IPS DF 4.7 (cell line): ENCODE measurements at regions not wholly inside any gene's neighbourhood (a gene's known extent, or its start where the extent isn't known, plus 50 kb on each side); places are given as distances from the start of the nearest gene placed in this dataset.

Source experiments
- DNase-seq: peaks from one replicate; pipeline ENCODE4 v3.0.0-alpha.2; 2013; ENCODE audit warnings: low spot score; ENCODE audit errors: extremely low read depth

DNA sequence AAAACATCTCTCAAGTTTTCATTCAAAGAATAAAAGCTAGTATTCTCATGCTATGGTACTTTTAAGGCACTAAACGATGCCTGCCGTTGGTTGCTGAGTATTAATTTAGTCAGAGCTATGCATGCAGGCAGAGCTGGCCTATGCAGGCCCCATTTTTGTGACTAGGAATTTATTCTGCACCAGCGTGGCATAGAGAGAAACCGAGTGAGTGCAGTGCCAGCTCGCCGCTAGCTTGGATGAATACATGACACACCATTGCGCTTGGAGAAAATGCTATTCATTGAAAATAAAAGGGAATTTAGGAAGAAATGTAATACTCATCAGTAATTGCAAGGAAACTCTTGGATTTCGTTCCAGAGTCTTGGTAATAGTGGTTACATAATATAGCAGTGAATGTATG, 231.6 kb upstream of the RBFOX1 start:
- no peak for DNase-seq

DNA sequence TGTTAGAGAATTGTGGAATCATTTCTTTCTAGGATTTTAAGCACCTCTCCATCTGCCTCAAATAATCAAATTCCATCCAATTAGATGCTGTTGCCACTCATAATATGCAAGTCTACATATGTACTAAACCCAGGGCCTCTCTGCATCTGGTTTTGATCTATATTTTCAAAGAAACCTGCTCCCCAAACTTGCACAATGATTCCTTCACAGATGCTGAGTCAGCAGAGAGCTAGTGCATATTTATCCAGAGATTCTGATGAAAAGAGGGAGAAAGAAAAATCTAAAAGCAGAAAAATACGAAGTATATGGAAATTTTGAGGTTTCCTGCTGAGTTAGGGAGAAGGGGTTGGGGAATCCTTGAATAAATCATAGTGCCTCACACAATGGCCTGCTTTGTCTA, 235.1 kb upstream of the RBFOX1 start:
- DNase-seq = no peak

DNA sequence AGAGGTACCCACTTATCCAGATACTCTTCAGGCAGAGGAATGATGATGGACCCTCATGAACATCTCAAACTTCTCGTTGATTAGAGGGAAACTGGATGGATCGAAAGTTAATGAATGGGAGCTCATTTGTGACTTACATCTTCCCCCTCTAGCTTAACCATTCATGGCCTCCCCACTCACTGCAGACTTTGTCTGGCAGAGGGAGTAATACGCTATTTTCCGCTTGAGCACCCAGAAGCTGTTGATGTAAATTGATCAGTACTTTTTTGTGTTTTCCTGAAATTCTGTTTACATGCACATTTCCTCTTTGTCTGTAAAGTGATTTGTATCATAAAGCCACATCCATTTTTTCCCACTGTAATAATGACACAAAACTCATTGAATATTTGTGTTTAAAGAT, 239.1 kb upstream of the RBFOX1 start:
- DNase-seq = no peak

DNA sequence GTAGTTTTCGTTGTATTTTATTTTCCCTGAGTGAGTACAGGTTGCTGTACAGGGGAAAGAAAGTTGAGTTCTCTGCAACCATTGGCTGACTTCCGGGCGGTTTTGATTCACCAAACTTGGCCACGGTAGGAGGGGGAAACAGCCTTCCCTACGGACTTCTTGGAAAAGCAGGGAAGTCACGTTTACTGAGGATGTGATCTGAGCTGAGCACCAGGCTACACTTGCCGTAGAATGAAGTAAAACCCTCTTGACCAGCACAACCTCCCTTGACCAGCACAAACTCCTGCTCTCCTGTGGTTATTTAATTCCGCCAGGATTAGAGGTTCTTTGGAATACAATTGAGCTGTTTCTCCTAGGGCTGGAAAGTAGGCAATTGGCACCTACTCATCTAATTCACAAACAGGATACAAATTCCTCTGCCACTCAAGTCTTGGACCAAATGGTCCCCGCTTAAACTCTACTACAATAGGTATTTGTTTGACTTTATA, 242.0 kb upstream of the RBFOX1 start:
- no peak for DNase-seq

DNA sequence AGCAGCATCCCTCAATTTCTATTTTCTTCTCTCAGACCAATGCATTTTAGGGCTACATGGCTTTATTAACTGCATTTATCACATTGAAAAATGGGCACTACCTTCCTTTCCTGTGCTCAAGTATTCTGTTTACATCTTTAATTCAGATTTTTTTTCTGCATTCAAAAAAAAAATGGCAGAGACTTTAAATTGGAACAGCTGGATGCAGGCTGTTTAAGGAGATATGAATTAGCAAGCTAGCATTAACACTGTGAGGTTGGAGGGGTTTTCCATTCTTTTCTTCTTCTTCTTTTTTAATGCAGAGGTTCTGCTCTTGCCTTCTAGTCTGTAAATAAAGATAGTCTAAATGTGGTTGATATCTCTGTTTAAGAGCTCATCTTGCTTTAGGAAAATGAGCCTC, 242.9 kb upstream of the RBFOX1 start:
- DNase-seq = no peak

DNA sequence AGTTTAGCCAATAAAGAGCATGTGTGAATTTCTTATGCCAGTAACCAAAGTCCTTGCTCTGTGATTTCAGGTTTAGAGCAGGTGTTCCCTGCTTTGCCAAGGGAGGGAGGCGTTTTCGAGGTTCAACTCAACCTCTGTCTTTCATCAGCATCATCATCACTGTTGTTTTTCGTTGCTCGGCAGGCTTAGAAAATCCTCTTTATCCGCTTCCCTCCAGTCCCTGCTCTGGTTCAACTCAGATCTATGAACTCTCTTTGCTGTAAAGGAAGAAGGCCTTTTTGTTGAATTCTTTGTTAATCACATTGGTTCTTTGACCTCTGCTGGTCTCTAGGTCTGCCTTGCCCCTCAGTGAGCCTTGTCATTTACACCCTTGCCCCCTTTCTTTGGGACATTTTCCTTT, 243.9 kb upstream of the RBFOX1 start:
- no peak for DNase-seq

DNA sequence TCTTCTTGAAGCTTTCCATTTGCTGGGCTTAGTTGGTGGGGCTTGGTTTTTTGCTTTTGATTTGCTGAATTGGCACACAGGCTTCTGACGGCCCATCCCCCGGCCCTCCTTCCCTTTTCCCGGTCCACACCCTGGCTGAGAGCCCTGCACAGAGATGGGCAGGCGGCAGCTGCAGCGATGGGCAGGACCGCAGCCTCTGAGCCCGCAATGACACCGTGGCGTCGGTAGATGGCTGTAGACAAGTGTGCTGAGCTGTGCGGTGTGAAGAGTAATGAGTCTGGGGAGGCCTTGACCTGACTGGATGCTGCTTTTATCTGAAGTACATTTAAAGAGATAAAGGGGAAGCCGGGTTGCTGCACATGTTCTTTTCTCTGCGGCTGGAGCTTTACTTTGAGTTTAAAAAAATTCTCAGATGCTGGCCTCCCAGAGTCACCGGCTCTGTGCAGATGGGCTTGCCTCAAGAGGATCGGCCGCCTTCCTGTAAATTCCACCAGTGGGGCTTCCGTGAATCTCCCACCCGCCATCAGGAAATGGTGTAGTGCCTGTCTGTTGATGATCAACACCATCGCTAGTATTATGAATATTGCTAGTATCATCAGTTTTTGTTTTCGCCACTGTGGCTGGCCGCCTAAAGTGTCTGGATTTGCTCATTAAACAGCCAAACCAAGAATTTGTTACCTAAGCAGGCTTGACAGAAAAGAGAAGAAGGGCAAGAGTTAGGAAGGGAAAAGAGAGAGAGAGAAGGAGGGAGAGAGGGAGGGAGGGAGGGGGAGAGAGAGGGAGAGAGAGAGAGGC, 245.6 kb upstream of the RBFOX1 start:
- no peak for DNase-seq

DNA sequence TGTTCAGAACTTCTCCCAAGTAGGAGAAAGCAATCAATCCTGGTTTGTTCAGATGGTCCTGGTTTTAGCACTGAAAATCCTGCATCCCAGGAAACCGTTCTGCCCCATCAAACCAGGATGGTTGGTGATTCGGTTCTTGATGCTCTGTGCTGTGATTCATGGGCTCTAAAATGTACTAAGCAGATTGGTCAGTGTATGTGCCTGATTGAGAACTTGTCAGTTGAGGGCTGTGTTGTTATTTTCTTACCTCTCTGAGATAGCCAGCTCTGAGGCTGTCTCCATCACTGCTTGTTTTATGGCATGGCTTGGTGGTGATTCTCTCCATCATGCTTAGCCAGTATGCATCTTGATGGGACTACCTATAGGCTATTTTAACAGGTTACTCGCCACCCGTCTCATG, 246.9 kb upstream of the RBFOX1 start:
- DNase-seq = no peak

DNA sequence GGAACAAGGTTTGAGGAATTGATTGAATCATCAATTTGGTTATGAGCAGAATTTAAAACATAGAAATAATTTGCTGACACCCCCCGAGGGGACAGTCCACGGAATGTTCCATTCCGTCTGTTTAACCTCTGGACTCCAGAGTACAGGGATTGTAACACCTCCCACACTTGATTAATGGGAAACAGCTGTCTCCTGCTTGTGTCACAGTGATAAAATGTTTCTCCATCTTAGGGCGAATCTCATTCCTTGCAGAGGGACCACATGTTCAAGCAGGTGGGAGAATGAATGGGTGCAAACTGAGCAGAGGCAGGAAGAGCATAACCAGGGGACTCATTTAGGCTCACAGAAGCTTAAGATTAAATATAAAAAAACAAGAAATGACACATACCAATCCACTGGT, 249.5 kb upstream of the RBFOX1 start:
- no peak for DNase-seq

DNA sequence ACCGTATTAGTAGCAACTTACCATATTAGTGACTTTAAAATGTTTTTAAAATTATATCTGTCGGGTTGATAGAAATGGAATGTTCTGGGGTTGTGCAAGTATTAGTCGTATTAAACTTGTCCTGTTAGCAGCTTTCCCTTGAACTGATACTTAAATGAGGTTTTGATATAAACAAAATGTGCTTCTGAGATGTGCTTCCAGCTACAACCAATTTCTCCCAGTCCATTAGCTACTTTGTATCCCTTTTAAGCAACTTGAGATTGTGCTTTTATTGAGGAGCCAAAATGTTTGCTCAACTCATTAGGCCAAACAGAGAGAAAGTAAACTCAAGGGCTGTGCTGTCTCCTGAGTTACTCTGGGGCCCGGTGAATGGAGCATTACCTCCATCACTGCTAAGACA, 255.0 kb upstream of the RBFOX1 start:
- no peak for DNase-seq

DNA sequence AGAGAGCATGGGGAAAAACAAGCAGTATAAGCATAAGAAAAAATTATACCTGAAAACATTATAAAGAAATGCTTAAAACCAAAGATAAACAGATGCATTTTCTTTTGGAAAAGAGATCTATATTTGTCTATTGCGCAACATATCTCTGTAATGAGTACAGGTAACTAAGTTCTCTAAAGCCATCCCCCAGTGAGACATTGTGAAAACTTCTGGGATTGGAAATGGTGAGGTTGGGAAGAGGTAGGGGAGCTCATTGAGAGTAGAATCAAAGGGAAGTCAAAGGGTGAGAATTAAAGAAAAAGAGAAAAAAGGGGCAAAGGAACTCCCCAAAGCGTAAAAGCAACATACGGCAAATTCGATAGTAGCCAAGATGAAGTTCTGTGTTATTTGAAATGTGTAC, 257.9 kb upstream of the RBFOX1 start:
- no peak for DNase-seq

DNA sequence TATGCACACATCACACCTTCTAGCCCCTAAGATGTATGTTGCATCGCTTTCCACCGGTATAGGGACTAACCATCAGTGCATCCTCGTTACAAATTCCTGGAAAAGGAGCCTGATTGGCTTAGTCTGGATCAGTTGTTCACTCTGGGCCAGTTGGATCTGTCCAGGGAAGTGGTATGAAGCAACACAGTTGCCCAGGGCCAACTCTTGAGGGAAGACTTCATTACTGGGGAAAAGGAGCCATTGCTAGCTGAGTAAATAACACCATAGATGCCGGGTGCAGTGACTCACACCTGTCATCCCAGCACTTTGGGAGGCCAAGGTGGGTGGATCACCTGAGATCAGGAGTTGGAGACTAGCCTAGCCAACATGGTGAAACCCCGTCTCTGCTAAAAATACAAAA, 275.2 kb upstream of the RBFOX1 start:
- no peak for DNase-seq

DNA sequence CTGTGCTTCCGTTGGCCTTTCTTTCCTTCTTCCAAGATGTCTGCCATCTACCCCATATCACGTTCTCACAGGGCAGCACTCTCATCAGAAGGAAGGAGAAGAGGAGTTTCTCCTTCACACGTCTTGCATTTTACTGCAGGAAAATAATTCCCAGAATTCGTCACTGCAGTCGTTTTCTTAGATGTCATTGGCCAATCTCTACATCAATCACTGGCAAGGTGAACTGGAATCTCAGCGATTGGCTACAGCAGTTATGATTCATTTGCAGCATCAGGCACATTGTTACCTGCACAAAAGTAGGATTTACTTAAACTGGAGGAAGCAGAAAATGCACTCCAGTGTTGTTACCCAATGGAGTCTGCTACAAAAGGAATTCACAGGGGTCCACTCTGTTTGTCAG, 277.2 kb upstream of the RBFOX1 start:
- DNase-seq = no peak

DNA sequence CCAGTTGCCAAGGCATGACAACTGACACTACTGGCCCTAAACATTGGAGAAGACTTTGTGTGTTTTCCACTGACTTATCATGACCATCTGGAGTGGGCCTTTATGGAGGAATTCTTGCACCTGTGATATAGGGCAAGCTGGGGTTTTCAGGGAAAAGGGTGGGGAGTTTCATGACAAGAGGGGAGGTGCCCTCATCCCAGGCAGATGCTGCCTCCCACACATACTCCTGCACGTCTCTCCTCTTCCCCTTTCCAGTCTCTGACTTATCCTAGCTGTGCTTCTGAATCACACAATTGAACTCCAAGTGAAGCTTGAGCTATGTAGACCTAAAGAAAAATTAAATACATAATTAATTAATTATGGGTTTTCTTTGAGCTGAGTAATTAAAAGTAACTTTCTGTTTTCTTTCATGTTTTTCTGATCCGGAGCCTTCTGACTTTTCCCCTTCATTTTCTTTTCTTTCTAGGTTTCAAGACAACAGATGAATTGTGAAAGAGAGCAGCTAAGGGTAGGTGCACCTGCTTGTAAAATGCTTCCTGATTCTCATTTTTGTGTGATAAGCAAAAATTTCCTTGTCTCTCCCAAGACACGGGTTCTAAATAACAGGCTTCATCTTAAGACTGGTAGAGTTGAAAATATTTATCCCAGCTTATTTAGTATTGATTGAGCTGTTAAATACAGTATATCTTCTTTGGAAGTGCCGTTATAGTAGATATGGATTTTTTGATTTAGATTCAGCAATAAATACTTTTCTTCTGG, 280.9 kb upstream of the RBFOX1 start:
- DNase-seq = no peak

DNA sequence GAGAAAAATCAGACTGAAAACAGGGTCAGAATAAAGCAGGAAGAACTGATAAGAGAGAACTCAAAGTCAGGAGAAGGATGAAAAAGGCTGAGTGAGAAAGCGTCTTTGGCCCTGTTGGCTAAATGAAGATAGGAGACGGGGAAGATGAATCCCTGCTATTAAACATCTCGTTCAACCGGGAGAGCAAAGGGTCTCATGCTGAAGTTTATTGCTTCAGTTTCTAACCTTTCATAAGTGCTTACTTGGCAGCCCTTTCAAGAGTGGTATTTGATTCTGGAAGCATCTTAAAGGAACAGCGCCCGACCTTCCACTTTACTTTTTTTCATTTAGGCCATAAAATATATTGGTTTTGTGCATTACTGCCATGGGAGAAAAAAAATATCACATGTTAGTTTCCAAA, 288.3 kb upstream of the RBFOX1 start:
- DNase-seq = no peak

DNA sequence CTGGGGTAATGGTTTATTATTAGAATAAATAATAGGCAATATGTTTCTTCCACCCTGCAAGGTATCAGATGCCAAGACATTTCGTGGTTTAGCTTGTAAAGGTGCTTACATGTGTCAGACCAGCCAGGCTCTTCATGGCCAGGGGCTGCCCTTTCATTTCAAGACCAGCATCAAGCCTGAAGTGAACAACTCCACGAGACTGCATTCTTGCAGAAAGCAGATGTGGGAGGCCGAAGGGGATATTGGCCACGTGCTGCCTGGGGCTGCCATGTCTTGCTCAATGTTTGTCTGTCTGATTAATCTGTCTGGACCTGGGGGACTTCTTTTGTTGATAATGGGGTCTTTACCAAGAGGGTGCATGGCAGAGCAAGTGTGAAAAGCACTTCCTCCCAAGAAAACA, 294.2 kb upstream of the RBFOX1 start:
- no peak for DNase-seq

DNA sequence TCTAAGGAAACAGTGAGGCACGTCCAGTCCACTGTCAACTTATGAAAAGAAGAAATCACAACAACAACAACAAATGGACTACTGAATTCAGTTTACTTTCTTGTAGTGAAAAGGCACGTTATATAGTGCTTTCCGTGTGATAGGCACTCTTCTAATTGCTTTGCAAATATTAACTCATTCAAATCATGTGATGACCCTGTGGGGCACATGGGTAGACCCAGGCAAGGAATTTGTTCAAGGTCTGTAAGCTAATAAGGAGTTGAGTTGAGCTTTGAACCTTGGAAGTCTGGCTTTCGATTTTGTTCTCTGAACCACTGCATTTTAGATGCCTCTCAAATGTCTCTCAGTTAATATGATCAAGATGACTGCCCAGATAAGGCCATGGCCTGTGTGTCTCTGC, 295.1 kb upstream of the RBFOX1 start:
- no peak for DNase-seq

DNA sequence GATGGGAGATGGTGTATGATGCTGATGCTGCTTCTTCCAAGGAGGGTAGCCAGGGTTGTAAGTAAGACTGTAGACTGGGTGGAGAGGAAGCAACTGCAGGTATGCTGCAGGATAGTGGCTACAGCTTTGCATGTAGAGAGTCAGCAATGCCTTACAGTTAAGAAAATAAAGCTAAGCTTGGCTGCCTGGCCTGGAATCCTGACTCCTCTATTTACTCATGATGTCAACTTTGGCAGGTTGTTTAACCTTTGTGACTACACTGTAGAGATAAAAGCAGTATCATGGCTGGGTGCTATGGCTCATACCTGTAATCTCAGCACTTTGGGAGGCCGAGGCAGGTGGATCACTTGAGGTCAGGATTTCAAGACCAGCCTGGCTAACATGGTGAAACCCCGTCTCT, 301.6 kb upstream of the RBFOX1 start:
- no peak for DNase-seq

DNA sequence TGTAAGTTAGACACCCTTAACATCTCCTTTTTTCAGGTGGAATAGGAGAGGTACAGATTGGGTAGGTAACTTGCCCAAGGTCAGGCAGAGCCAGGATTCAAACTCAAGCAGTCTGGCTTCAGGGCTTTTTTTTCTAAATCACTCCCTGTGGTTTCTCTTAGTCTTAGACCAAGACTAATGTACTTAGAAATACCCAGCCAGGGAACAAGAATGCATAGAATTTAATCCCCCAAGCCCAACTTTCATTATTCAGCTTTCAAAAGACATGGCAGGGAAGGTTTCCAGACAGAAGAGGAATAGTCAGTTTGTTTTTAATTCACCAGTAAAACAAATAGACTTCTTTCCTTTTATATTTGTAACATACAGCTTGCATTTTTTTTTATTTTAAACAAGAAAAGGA, 305.2 kb upstream of the RBFOX1 start:
- DNase-seq = no peak

DNA sequence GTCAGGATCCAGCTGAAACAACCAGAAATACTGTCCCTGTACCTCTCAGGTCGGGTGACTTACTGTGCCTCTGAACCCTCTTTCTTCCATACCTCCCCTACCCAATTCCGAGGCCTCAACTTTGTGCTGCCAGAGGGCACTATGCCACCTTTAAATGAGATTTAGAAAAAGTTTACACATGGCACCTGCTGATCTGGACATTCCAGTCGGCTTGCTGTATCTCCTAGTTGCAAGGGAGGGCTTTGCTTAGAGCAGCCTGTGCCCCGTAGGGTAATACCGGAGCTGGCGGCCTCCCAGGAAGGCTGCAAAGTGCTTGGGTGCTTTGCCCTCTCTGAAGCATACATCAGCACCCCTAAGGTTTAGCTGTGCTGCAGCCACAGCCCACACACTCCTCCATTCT, 306.0 kb upstream of the RBFOX1 start:
- no peak for DNase-seq

DNA sequence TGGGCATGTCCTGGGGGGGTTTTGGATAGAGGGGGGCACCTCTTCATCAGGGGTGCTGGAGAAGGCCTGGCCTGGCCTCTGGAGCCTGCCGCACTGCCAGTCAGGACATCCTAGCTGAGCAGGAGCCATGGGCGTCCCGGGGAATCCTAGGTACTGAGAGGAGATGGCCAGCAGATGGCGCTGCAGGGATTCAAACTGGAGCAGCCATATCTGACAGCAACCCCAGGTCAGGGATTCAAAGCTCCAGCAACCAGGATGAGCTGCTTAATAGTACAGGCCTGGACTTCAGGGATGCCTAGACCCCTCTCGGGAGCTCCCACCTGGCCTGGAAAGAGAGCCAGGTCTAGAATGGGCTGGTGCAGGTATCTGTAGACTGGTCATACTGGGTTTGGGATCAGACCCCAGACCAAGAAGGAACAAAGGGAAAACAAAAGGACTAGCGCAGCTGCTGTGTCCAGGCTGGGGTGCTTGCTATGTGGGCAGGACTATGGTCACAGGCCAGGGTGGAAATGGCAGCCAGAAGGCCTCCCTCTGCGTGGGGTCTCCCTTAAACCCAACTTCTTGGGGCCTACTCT, 306.9 kb upstream of the RBFOX1 start:
- peak; percentile 36 for DNase-seq

DNA sequence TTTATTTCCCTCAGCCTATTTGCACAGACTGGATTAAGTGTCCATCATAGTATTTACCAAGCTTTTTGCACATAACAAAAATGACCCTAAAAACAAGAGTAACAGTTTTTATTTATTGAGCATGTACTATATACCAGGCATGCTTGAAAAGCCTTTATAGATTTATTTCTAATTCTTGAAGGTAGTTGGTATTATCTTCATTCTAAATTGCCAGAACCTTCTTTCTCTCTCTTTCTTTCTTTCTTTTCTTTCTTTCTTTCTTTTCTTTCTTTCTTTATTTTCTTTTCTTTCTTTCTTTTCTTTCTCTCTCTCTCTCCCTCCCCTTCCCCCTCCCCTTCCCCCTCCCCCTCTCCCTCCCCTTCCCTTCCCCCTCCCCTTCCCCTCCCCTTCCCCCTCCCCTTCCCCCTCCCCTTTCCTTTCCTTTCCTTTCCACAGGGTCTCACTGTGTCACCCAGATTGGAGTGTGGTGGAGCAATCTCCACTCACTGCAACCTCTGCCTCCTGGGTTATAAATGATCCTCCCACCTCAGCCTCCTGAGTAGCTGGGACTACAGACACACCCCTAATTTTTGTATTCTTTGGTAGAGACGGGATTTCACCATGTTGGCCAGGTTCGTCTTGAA, 310.9 kb upstream of the RBFOX1 start:
- no peak for DNase-seq
